Activated CD8-positive, alpha-beta memory T cell treated with anti-CD3 and anti-CD28 coated beads, Interleukin-2, amount 10 ng/mL, durations not matched to agents 7 days and 5 days (primary cell): ENCODE measurements at regions not wholly inside any gene's neighbourhood (a gene's known extent, or its start where the extent isn't known, plus 50 kb on each side); places are given as distances from the start of the nearest gene placed in this dataset.

Experiments used
- ATAC-seq: fragments of 150-1000 bp; cut with Tn5 transposase; one replicate; pipeline ENCODE4 v1.10.0; 2021; ENCODE audit warnings: moderate library complexity
- CTCF ChIA-PET: fragments of 350-600 bp; sonication (Branson Sonifier 250); formaldehyde crosslinking; loops from one replicate; lab custom pipeline; 2021; ENCODE audit warnings: antibody characterized with exemption; lab: Charles Lee
- DNase-seq: peaks from one replicate; pipeline ENCODE4 v3.0.0-alpha.2; 2020
- H3K27ac Mint-ChIP-seq: one replicate; pipeline ENCODE4 v1.8.0; 2021; ENCODE audit warnings: mild to moderate bottlenecking, mixed read lengths
- H3K27me3 Mint-ChIP-seq: one replicate; pipeline ENCODE4 v1.8.0; 2021; ENCODE audit warnings: mixed read lengths
- H3K36me3 Mint-ChIP-seq: one replicate; pipeline ENCODE4 v1.8.0; 2021; ENCODE audit warnings: mild to moderate bottlenecking, mixed read lengths
- H3K4me1 Mint-ChIP-seq: one replicate; pipeline ENCODE4 v1.8.0; 2021; ENCODE audit warnings: mixed read lengths
- H3K4me3 Mint-ChIP-seq: one replicate; pipeline ENCODE4 v1.8.0; 2021; ENCODE audit warnings: mild to moderate bottlenecking, moderate library complexity, mixed read lengths
- H3K9me3 Mint-ChIP-seq: one replicate; pipeline ENCODE4 v1.8.0; 2022; ENCODE audit warnings: low read depth, mixed read lengths

DNA sequence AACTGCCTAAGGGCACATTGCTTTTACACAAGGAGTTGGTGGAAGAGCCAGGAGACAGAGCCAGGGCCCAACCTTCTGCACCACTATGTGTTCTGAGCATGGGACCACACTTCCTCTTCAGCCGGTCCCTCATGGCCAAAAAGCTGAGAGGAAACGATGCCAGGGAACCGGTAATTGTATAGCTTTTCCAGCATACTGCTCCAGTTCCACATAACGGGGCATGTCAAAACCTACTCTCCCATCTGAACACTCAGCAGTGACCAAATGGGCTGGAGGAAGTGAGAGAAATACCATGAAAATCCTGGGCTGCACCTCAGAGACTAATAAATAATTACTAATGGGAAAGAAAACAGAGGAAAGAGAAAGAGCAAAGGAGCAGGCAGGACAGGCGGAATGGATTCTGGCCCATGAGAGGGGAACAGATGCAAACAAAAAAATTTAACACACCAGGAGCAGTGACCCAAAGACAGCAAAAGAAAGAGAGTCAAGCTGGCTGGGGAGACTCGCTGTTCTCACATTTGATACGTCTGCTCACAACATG is 52.0 kb upstream of the BMP2 start:
- Mint-ChIP-seq H3K4me1 (no peaks in the 10 kb centered on the region), H3K27ac (no peak overlapping the region), H3K36me3 (no peaks in the 10 kb centered on the region), H3K9me3 (peaks cover 5% of the 10 kb centered on the region), H3K27me3 (no peaks in the 10 kb centered on the region), H3K4me3 (no peak overlapping the region)
- ATAC-seq = no peak
- no peak for DNase-seq
- CTCF ChIA-PET = no interaction called here

DNA sequence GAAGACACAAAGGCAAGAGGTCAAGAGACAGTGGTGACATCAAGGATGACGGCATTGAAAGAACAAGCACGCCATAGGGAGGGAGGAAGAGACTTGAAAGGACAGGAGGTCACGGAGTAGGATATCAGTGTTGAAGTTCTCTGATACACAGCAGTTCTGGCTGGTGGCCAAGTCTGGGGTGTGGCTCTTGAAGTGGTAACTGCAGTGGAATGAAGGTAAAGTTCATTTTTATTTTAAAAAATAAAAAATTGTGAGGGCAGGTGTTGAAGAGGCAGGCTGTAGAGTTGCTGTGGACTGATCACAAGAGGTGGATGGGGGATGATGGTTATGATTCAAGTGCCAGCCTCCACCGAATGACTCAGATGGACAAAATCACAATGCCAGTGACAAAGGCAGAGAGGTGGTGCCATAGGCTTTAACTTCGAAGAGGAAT is 53.2 kb upstream of the BMP2 start:
- ATAC-seq (no peak), DNase-seq (no peak)
- Mint-ChIP-seq H3K27ac (no peak overlapping the region), H3K27me3 (no peaks in the 10 kb centered on the region), H3K9me3 (peaks cover 6% of the 10 kb centered on the region), H3K4me1 (no peaks in the 10 kb centered on the region), H3K36me3 (no peaks in the 10 kb centered on the region), H3K4me3 (no peak overlapping the region)
- CTCF ChIA-PET = no interaction called here

DNA sequence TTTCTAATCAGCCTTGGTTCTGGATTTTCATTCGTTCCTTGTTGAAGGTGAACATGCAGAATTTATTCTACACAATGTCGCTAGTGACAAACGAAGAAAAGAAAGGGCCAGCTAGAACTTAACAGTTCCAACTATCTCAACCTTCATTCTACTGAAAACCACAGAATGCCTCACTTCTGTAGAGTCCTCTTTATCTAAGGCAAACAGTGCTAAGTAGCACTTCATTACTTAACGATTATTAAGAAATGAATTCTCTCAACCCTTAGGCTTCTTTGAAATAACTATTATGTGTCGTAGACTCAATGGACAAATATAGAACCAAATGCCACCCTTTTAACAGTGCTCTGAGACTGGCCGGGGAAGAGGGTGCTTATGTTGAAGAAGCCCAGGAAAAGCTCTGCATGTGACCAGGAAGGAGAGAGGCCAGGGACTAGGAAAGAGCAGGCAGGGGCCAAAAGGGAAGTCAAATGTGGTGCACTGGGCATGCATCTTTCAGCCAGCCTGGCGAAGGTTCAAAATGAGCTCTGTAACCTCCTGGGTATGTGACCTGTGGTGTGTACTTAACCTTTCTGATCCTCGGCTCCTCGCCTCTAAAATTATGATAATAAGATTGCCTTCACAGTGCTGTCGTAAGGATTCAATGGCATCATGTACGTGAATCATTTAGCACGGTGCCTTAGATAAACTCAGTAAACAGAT is 55.4 kb upstream of the BMP2 start:
- H3K4me1 Mint-ChIP-seq = peaks cover 2% of the 10 kb centered on the region
- H3K27me3 Mint-ChIP-seq = no peaks in the 10 kb centered on the region
- H3K9me3 Mint-ChIP-seq = peaks cover 3% of the 10 kb centered on the region
- H3K27ac Mint-ChIP-seq = no peak overlapping the region
- ATAC-seq (no peak), DNase-seq (no peak)
- CTCF ChIA-PET = no interaction called here
- no peak overlapping the region for H3K4me3 Mint-ChIP-seq
- H3K36me3 Mint-ChIP-seq = no peaks in the 10 kb centered on the region

DNA sequence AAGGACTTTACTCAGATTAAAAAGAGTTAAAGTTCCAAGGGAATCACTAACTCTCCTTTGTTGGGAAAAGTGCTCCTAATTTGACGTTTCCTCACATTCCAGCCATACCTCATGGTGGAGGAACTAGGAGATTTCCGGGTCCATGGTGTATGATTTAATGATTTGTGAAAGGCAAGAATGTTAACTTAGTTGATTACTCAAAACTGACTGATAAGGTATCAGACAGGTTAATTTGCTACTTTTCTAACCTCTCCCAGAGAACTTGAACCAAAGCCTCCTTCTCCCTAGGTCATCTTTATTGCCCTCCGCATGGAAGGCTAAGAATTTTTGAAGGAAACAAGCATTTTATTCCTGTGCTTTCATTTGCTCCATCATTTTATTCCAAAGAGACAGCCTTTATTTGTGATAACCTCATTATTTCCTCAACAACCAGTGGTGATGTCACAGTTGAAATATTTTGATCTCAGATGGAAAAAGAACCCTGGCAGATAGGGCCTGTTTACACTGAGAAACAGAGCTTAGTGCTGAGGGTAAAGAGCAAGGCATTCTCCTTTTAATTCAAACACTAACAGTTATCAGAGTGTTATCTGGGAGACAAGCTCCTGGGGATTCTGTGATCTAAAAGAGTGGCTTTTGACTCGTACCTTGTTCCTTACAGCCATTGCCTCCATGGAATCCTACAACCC is 57.4 kb upstream of the BMP2 start:
- Mint-ChIP-seq H3K4me1 (peaks cover 2% of the 10 kb centered on the region), H3K36me3 (no peaks in the 10 kb centered on the region), H3K4me3 (no peak overlapping the region), H3K27ac (no peak overlapping the region), H3K27me3 (no peaks in the 10 kb centered on the region), H3K9me3 (peaks cover 3% of the 10 kb centered on the region)
- CTCF ChIA-PET = no interaction called here
- ATAC-seq (no peak), DNase-seq (no peak)

DNA sequence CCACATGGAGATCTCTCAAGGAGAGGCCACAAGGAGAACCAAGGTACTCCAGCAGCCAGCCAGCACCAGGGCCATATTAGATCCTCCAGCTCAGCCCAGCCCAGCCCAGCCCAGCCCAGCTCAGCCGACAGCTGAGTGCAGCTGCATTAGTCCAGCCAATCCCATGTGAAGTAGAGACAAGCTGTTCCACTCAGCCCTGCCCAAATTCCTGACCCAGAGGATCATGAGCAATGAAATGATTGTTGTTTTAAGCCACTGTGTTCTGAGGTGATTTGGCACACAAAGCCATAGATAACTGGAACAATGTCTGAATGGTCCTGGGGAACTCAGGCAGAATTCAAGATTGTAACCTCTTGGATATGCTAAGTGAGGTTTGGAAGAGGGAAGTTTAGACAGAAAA is 59.5 kb upstream of the BMP2 start:
- DNase-seq = no peak
- H3K27ac Mint-ChIP-seq = no peak overlapping the region
- H3K4me3 Mint-ChIP-seq = no peak overlapping the region
- ATAC-seq = no peak
- peaks cover 3% of the 10 kb centered on the region for H3K9me3 Mint-ChIP-seq
- H3K4me1 Mint-ChIP-seq = peaks cover 2% of the 10 kb centered on the region
- CTCF ChIA-PET = no interaction called here
- H3K27me3 Mint-ChIP-seq = no peaks in the 10 kb centered on the region
- H3K36me3 Mint-ChIP-seq = no peaks in the 10 kb centered on the region

DNA sequence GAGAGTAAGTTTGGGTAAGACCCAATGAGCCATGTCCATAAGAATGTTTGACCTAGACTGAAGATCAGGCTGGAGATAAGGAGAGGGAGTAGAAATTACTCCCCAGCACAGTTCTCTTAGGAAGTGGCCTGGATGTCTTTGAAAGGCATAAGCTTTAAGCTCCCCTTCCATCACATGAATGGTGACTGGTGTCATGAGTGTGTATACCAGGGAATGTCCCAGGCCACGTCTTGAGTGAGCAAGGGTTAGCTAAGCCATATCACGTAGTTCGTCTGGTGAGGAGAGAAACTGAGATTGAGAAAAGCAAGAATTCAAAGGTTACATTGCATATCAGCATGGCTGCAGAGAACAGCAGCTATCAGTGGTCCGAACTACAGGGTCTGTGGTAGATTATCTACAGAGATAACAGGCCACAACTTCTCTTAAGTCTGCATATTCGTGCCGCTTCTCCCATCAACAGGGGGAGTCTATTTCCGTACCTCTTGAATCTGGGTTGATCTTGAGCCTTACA is 60.1 kb upstream of the BMP2 start:
- H3K27me3 Mint-ChIP-seq = no peaks in the 10 kb centered on the region
- ATAC-seq = no peak
- H3K4me3 Mint-ChIP-seq = no peak overlapping the region
- H3K9me3 Mint-ChIP-seq = peaks cover 3% of the 10 kb centered on the region
- no peaks in the 10 kb centered on the region for H3K36me3 Mint-ChIP-seq
- CTCF ChIA-PET = no interaction called here
- H3K27ac Mint-ChIP-seq = no peak overlapping the region
- no peak for DNase-seq
- H3K4me1 Mint-ChIP-seq = peaks cover 2% of the 10 kb centered on the region

DNA sequence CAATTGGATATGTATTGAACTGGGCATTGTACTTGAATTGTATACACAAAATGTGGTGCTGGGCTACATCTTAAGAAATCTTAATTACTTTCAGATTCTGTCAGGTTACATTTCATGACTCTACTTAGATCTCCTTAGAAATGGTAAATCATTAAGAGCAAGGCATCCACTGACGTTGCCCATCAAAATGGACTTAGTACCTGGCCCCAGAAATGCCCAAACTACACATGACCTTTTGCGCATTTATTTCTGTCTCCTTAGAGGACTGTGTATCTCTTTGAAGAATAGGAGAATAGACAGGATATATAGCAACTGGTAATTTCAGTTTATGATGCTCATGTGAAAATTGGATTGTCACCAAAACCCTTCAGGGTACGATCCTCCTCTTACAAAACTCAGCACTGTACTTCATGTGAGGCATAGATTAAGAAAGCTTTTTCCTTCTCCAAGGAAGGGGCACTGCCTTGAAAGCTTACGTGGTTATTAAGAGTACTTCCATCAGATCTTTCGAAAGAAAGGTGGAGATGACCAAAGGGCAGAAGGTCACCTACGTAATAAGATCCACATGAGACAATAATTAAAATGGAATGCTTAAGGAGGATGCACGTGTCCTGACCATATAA is 61.4 kb upstream of the BMP2 start:
- H3K36me3 Mint-ChIP-seq = no peaks in the 10 kb centered on the region
- CTCF ChIA-PET = no interaction called here
- no peak for DNase-seq
- H3K9me3 Mint-ChIP-seq = peaks cover 3% of the 10 kb centered on the region
- no peak overlapping the region for H3K4me3 Mint-ChIP-seq
- no peak for ATAC-seq
- no peak overlapping the region for H3K27ac Mint-ChIP-seq
- no peaks in the 10 kb centered on the region for H3K27me3 Mint-ChIP-seq
- H3K4me1 Mint-ChIP-seq = peaks cover 2% of the 10 kb centered on the region

DNA sequence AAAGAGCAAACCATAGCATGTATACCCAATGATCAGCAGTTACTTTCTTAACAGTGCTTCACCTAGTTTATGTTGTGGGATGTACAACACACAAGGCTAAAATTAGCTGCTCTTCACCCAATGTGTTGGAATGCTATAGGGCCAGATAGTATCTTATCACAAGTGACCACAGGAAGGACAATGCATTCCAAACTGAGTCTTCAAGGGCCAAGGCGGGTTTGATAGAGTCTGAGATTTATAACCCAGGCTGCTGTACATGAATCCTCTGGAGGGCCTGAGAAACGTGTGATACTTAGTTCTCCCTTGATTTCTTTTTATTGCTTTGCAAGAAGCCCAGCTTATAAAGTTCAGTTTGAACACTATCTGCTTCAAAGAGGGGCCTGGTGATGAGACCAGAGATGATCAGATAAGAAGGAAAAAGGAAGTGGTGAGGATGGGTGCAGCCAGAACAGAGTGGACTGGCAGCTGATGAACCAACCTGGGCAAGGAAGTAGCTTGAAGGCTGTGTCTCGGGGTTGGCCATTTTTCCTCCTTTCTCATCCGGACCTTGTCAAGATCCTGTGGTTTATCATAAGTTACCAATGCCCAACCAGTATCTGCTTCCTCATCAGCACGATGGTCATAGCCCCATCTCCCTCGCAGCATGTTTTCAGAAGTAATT is 62.2 kb upstream of the BMP2 start:
- peaks cover 3% of the 10 kb centered on the region for H3K9me3 Mint-ChIP-seq
- H3K4me1 Mint-ChIP-seq = peaks cover 2% of the 10 kb centered on the region
- no peak overlapping the region for H3K4me3 Mint-ChIP-seq
- no peak for DNase-seq
- CTCF ChIA-PET = no interaction called here
- H3K27me3 Mint-ChIP-seq = no peaks in the 10 kb centered on the region
- ATAC-seq = no peak
- H3K27ac Mint-ChIP-seq = no peak overlapping the region
- H3K36me3 Mint-ChIP-seq = no peaks in the 10 kb centered on the region

DNA sequence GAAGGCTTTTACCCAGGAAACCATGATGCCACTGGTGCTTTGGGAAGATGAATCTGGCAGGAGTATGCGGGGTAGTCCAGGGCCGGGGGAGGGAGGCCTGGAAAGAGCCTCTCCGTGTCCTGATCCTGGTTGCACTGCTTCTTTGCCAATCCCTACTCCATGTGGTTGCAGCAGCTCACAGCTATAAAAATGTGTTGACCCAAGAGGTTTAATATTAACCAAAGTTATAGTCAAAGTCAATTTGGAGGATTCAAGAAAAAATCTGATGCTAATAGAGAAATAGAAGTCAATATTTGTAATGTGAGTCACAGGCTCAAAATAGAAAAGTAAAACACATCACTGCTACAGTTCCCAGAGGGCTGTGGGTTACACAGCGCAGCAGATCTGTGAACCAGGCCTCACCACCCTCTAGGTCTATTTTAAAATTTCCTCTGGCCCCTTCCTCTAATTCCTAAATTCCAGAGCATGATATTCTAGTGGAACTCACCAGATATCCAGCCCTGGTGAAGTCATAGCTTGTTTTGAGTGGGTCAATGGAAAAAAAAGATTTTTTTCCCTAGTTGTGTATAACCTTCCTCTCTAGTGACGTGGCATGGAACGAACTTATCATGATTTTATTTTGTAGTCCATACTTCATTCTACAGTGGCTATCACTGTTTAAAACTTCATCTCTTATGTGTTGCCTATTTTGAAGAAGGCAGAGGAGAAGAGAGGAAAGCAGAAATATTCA is 63.2 kb upstream of the BMP2 start:
- H3K4me3 Mint-ChIP-seq = no peak overlapping the region
- no peak for ATAC-seq
- no peak overlapping the region for H3K27ac Mint-ChIP-seq
- H3K9me3 Mint-ChIP-seq = peaks cover 2% of the 10 kb centered on the region
- H3K4me1 Mint-ChIP-seq = peaks cover 2% of the 10 kb centered on the region
- no peaks in the 10 kb centered on the region for H3K36me3 Mint-ChIP-seq
- no peak for DNase-seq
- no peaks in the 10 kb centered on the region for H3K27me3 Mint-ChIP-seq
- CTCF ChIA-PET = no interaction called here

DNA sequence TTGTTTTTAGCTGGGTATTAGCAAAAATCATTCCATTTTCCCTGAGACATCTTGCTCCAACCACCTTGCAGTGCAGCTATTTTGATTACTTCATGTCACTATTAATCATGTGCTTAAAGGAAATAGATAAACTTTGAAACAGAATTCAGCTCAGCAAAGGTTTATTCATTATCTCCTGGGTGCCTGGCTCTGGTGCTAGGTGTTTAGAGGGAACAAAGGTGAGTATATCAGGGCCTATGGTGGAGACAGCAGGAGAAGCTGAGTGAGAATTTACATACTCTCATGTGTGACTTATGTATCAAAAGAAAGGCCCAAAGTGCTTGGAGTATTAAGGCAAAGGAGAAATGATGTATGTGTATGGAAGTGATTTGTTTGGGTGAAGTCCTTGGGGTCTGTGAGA is 63.8 kb upstream of the BMP2 start:
- CTCF ChIA-PET = no interaction called here
- Mint-ChIP-seq H3K36me3 (no peaks in the 10 kb centered on the region), H3K9me3 (peaks cover under 1% of the 10 kb centered on the region), H3K27ac (no peak overlapping the region), H3K27me3 (no peaks in the 10 kb centered on the region), H3K4me3 (no peak overlapping the region), H3K4me1 (peaks cover 2% of the 10 kb centered on the region)
- DNase-seq (no peak), ATAC-seq (no peak)

DNA sequence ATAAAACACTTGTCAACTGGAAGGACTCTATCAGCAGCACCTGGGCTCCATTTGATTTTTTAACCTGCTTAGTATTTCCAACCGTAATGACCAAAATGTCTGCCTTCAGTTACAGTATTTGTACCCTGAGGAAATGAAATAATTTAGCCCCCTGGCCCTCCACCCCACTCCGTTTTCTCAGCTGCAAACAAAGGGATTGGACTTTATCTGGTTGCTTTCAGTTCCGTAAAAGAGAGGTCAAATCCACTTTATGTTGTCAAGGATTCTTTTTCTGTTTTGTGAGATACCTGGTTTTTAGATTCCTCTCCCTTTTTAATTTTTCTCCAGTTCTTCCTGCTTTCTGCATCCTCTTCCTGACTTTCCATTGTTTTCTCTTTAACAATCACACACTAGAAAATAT is 64.4 kb upstream of the BMP2 start:
- Mint-ChIP-seq H3K4me3 (no peak overlapping the region), H3K9me3 (no peaks in the 10 kb centered on the region), H3K36me3 (no peaks in the 10 kb centered on the region), H3K27me3 (no peaks in the 10 kb centered on the region), H3K27ac (no peak overlapping the region), H3K4me1 (peaks cover 2% of the 10 kb centered on the region)
- CTCF ChIA-PET = no interaction called here
- ATAC-seq (no peak), DNase-seq (no peak)

DNA sequence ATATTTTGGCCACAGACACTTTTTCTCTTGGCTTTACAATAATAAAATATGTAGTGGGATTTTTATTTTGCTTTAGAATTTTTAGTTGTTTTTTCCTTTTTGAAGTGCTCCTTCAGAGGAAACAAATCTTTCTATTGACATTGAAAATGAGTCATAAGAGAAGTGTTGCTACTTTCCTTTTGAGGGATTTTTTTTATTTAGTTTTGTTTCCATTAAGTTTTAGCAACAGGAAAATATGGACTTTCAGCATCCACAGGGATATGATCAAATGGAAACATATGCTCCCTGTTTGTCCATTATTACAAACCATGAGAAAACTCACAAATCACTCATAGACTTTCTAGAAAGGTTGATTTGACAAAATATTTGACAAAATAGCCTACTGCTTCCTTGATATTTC is 65.3 kb upstream of the BMP2 start:
- no peaks in the 10 kb centered on the region for H3K36me3 Mint-ChIP-seq
- no peaks in the 10 kb centered on the region for H3K4me1 Mint-ChIP-seq
- CTCF ChIA-PET = no interaction called here
- ATAC-seq = no peak
- H3K27me3 Mint-ChIP-seq = no peaks in the 10 kb centered on the region
- no peak for DNase-seq
- H3K4me3 Mint-ChIP-seq = no peak overlapping the region
- H3K27ac Mint-ChIP-seq = no peak overlapping the region
- H3K9me3 Mint-ChIP-seq = peaks cover 2% of the 10 kb centered on the region
